Kidney epithelial cell (primary cell): ENCODE measurements at regions not wholly inside any gene's neighbourhood (a gene's known extent, or its start where the extent isn't known, plus 50 kb on each side); places are given as distances from the start of the nearest gene placed in this dataset.

Experiments
- DNase-seq: peaks from one replicate; pipeline ENCODE4 v3.0.0-alpha.2; 2010; ENCODE audit warnings: low read depth
- H3K27me3 ChIP-seq: 2 replicates; pipeline ENCODE4 v1.6.0; 2011; ENCODE audit warnings: low read length; ENCODE audit not compliant: control insufficient read depth, insufficient read depth
- H3K36me3 ChIP-seq: 2 replicates; pipeline ENCODE4 v1.5.1; 2011; ENCODE audit warnings: low read length; ENCODE audit not compliant: control insufficient read depth, insufficient read depth
- H3K4me3 ChIP-seq: 2 replicates; pipeline ENCODE4 v1.5.1; 2011; ENCODE audit warnings: low read depth, mild to moderate bottlenecking, control low read depth, low read length
- CTCF ChIP-seq: IDR thresholded peaks from 2 replicates; pipeline ENCODE4 v1.5.1; 2011; ENCODE audit warnings: mild to moderate bottlenecking, moderate library complexity, low read length, control low read depth, inconsistent platforms; ENCODE audit not compliant: insufficient read depth, poor library complexity, severe bottlenecking

GRCh38 chr5:89560696-89561095 is 677.7 kb upstream of the MEF2C start:
- peak; percentile 81 for DNase-seq
- TF ChIP-seq CTCF, result no peak
- Histone ChIP-seq H3K4me3 (no peak overlapping the region), H3K27me3 (no peaks in the 10 kb centered on the region), H3K36me3 (no peaks in the 10 kb centered on the region)

DNA sequence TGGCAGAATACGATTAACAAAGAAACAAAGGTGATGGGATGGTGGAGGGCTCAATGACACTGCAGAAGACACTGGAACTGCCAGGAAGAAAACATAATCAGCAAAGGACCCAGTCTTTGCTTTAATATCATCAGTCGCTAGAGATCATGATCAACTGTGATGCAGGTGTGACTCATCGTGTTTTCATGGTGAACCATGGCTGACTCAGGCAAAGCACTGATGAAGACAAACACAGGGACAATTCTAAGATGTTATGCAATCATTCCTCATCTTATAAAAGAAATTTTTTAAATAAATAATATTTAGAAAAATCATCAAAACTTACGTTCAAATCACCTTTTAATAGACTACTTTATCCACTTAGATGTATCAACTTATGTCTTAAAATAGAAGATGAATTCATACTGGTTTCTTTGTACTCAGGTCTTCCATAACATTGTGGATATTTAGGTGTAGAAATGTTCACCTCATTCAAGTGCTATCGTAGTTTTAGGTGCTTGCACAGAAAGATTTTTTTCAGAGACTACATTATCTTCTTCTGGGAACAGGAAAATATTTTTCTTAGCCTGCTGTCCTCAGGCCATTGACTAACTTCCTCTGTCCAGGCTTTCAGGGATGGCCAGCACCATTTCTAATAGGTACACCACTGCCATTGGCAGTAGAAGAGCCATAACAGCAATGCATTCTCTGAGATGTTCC is 673.4 kb upstream of the MEF2C start:
- Histone ChIP-seq H3K36me3 (no peaks in the 10 kb centered on the region), H3K27me3 (no peaks in the 10 kb centered on the region), H3K4me3 (no peak overlapping the region)
- peak; percentile 78 for DNase-seq
- TF ChIP-seq CTCF, result no peak

GRCh38 chr5:89546657-89547056 is 663.7 kb upstream of the MEF2C start:
- Histone ChIP-seq H3K27me3 (no peaks in the 10 kb centered on the region), H3K36me3 (no peaks in the 10 kb centered on the region), H3K4me3 (no peak overlapping the region)
- TF ChIP-seq CTCF, result no peak
- DNase-seq, result no peak

GRCh38 chr5:89545626-89546025 is 662.6 kb upstream of the MEF2C start:
- Histone ChIP-seq H3K36me3 (no peaks in the 10 kb centered on the region), H3K27me3 (no peaks in the 10 kb centered on the region), H3K4me3 (no peak overlapping the region)
- DNase-seq, result no peak
- no peak for TF ChIP-seq CTCF

GRCh38 chr5:89545076-89545475 is 662.1 kb upstream of the MEF2C start:
- Histone ChIP-seq H3K4me3 (no peak overlapping the region), H3K36me3 (no peaks in the 10 kb centered on the region), H3K27me3 (no peaks in the 10 kb centered on the region)
- TF ChIP-seq CTCF, result no peak
- DNase-seq, result no peak

- H3K4me3 ChIP-seq, result no peak overlapping the region
- no peak for TF ChIP-seq CTCF
- no peaks in the 10 kb centered on the region for H3K36me3 ChIP-seq
- no peak for DNase-seq
- H3K27me3 ChIP-seq, result no peaks in the 10 kb centered on the region
Measured at GRCh38 chr5:89542736-89543135, 659.8 kb upstream of the MEF2C start.
